CD8-positive, alpha-beta memory T cell (primary cell): ENCODE measurements at regions not wholly inside any gene's neighbourhood (a gene's known extent, or its start where the extent isn't known, plus 50 kb on each side); places are given as distances from the start of the nearest gene placed in this dataset.

ENCODE experiments used
- CTCF ChIA-PET: fragments of 350-600 bp; sonication (Branson Sonifier 250); formaldehyde crosslinking; loops from one replicate; lab custom pipeline; 2021; ENCODE audit warnings: antibody characterized with exemption; lab: Charles Lee
- POLR2A ChIA-PET: fragments of 350-600 bp; sonication (Branson Sonifier 250); formaldehyde crosslinking; loops from one replicate; lab custom pipeline; 2021; ENCODE audit warnings: antibody characterized with exemption; lab: Charles Lee
- DNase-seq, 5 donors: peaks; one replicate each; pipeline versions ENCODE4 v3.0.0 to v3.0.0-alpha.2; 2020 to 2022; ENCODE audit warnings: mixed read lengths in 1 of 5
- H3K27ac ChIP-seq: one replicate; pipeline ENCODE4 v1.7.0; 2013; ENCODE audit warnings: low read depth, mild to moderate bottlenecking, low read length, moderate library complexity
- H3K27me3 ChIP-seq: 2 replicates; pipeline ENCODE4 v1.7.0; 2013; ENCODE audit warnings: low read length, mild to moderate bottlenecking; ENCODE audit not compliant: insufficient read depth, poor library complexity, severe bottlenecking
- H3K36me3 ChIP-seq: 2 replicates; pipeline ENCODE4 v1.7.0; 2013; ENCODE audit warnings: mild to moderate bottlenecking, low read length, moderate library complexity; ENCODE audit not compliant: insufficient read depth
- H3K4me1 ChIP-seq: 2 replicates; pipeline ENCODE4 v1.7.0; 2013; ENCODE audit warnings: mild to moderate bottlenecking, low read length, moderate library complexity; ENCODE audit not compliant: insufficient read depth
- H3K4me3 ChIP-seq: 2 replicates; pipeline ENCODE4 v1.7.0; 2013; ENCODE audit warnings: mild to moderate bottlenecking, low read length
- H3K9me3 ChIP-seq: 2 replicates; pipeline ENCODE4 v1.7.0; 2013; ENCODE audit warnings: mild to moderate bottlenecking, low read length
- H3K27ac Mint-ChIP-seq, 8 donors: one replicate each; pipeline ENCODE4 v1.8.0; 2020 to 2021; ENCODE audit warnings: mixed read lengths in 8 of 8, mild to moderate bottlenecking in 6 of 8, inconsistent platforms in 3 of 8, moderate library complexity in 3 of 8
- H3K27me3 Mint-ChIP-seq, 2 donors: one replicate each; pipeline ENCODE4 v1.8.0; 2020 to 2021; ENCODE audit warnings: mixed read lengths in 2 of 2, mild to moderate bottlenecking in 1 of 2, moderate library complexity in 1 of 2
- H3K36me3 Mint-ChIP-seq, 3 donors: one replicate each; pipeline ENCODE4 v1.8.0; 2020 to 2021; ENCODE audit warnings: mixed read lengths in 3 of 3, inconsistent platforms in 1 of 3, mild to moderate bottlenecking in 1 of 3
- H3K4me1 Mint-ChIP-seq, 3 donors: one replicate each; pipeline ENCODE4 v1.8.0; 2020 to 2021; ENCODE audit warnings: mixed read lengths in 3 of 3, inconsistent platforms in 1 of 3, mild to moderate bottlenecking in 1 of 3
- H3K4me3 Mint-ChIP-seq, 7 donors: one replicate each; pipeline ENCODE4 v1.8.0; 2020 to 2021; ENCODE audit warnings: mixed read lengths in 7 of 7, mild to moderate bottlenecking in 6 of 7, moderate library complexity in 4 of 7, inconsistent platforms in 2 of 7
- H3K9me3 Mint-ChIP-seq, 5 donors: one replicate each; pipeline ENCODE4 v1.8.0; 2020 to 2022; ENCODE audit warnings: mixed read lengths in 5 of 5, mild to moderate bottlenecking in 3 of 5, moderate library complexity in 2 of 5, inconsistent platforms in 1 of 5

GRCh38 chr2:187867165-187867564, 312.9 kb upstream of the TFPI start:
- CTCF ChIA-PET = no interaction called here
- Mint-ChIP-seq H3K27ac (no peak overlapping the region), H3K4me3 (no peak overlapping the region), H3K9me3 (peaks cover 13 to 26% (median 20%) of the 10 kb centered on the region in 5 donors), H3K4me1 (no peaks in the 10 kb centered on the region), H3K36me3 (no peaks in the 10 kb centered on the region), H3K27me3 (peaks cover 0 to 1% of the 10 kb centered on the region in 2 donors)
- Histone ChIP-seq H3K4me1 (no peaks in the 10 kb centered on the region), H3K27me3 (no peaks in the 10 kb centered on the region), H3K9me3 (no peaks in the 10 kb centered on the region), H3K4me3 (no peak overlapping the region), H3K27ac (no peak overlapping the region), H3K36me3 (no peaks in the 10 kb centered on the region)
- no peak for DNase-seq
- POLR2A ChIA-PET = no interaction called here

- no peak overlapping the region for H3K27ac ChIP-seq
- Mint-ChIP-seq H3K4me1 (no peaks in the 10 kb centered on the region), H3K9me3 (peaks cover 12 to 26% (median 20%) of the 10 kb centered on the region in 5 donors), H3K36me3 (no peaks in the 10 kb centered on the region), H3K27me3 (peaks cover 0 to 1% of the 10 kb centered on the region in 2 donors), H3K27ac (no peak overlapping the region), H3K4me3 (no peak overlapping the region)
- H3K9me3 ChIP-seq = no peaks in the 10 kb centered on the region
- DNase-seq = no peak
- H3K36me3 ChIP-seq = no peaks in the 10 kb centered on the region
- no peaks in the 10 kb centered on the region for H3K4me1 ChIP-seq
- POLR2A ChIA-PET = no interaction called here
- no peak overlapping the region for H3K4me3 ChIP-seq
- H3K27me3 ChIP-seq = no peaks in the 10 kb centered on the region
- CTCF ChIA-PET = no interaction called here
These were observed 315.0 kb upstream of the TFPI start for GRCh38 chr2:187869195-187869594.

GRCh38 chr2:187871506-187871905, 317.3 kb upstream of the TFPI start:
- Mint-ChIP-seq H3K27me3 (peaks cover 0 to 1% of the 10 kb centered on the region in 2 donors), H3K4me3 (no peak overlapping the region), H3K4me1 (no peaks in the 10 kb centered on the region), H3K9me3 (peaks cover 12 to 26% (median 20%) of the 10 kb centered on the region in 5 donors), H3K36me3 (no peaks in the 10 kb centered on the region), H3K27ac (no peak overlapping the region)
- POLR2A ChIA-PET = no interaction called here
- Histone ChIP-seq H3K36me3 (no peaks in the 10 kb centered on the region), H3K27ac (no peak overlapping the region), H3K9me3 (no peaks in the 10 kb centered on the region), H3K4me1 (no peaks in the 10 kb centered on the region), H3K4me3 (no peak overlapping the region), H3K27me3 (no peaks in the 10 kb centered on the region)
- DNase-seq = no peak
- CTCF ChIA-PET = no interaction called here

- H3K27me3 ChIP-seq = no peaks in the 10 kb centered on the region
- no peaks in the 10 kb centered on the region for H3K9me3 ChIP-seq
- POLR2A ChIA-PET = no interaction called here
- H3K4me1 ChIP-seq = no peaks in the 10 kb centered on the region
- H3K27me3 Mint-ChIP-seq = no peaks in the 10 kb centered on the region
- no peaks in the 10 kb centered on the region for H3K4me1 Mint-ChIP-seq
- no peak overlapping the region for H3K4me3 Mint-ChIP-seq
- DNase-seq = no peak
- H3K36me3 Mint-ChIP-seq = no peaks in the 10 kb centered on the region
- no peaks in the 10 kb centered on the region for H3K36me3 ChIP-seq
- peaks cover 1 to 17% (median 9%) of the 10 kb centered on the region in 5 donors for H3K9me3 Mint-ChIP-seq
- H3K27ac ChIP-seq = no peak overlapping the region
- CTCF ChIA-PET = no interaction called here
- no peak overlapping the region for H3K4me3 ChIP-seq
- H3K27ac Mint-ChIP-seq = no peak overlapping the region
These were observed 318.9 kb upstream of the TFPI start for GRCh38 chr2:187873132-187873531.

- Histone ChIP-seq H3K36me3 (no peaks in the 10 kb centered on the region), H3K27me3 (no peaks in the 10 kb centered on the region), H3K27ac (no peak overlapping the region), H3K9me3 (no peaks in the 10 kb centered on the region), H3K4me3 (no peak overlapping the region), H3K4me1 (no peaks in the 10 kb centered on the region)
- POLR2A ChIA-PET = no interaction called here
- H3K36me3 Mint-ChIP-seq = no peaks in the 10 kb centered on the region
- no peak overlapping the region for H3K27ac Mint-ChIP-seq
- CTCF ChIA-PET = no interaction called here
- no peak overlapping the region for H3K4me3 Mint-ChIP-seq
- DNase-seq = no peak
- peaks cover 0 to 10% (median 2%) of the 10 kb centered on the region in 5 donors for H3K9me3 Mint-ChIP-seq
- no peaks in the 10 kb centered on the region for H3K4me1 Mint-ChIP-seq
- H3K27me3 Mint-ChIP-seq = no peaks in the 10 kb centered on the region
These were observed 320.6 kb upstream of the TFPI start for GRCh38 chr2:187874786-187875185.

- Mint-ChIP-seq H3K27ac (no peak overlapping the region), H3K36me3 (no peaks in the 10 kb centered on the region), H3K4me1 (no peaks in the 10 kb centered on the region), H3K9me3 (peaks cover 0 to 11% (median 1%) of the 10 kb centered on the region in 5 donors), H3K4me3 (no peak overlapping the region), H3K27me3 (no peaks in the 10 kb centered on the region)
- H3K36me3 ChIP-seq = no peaks in the 10 kb centered on the region
- no peaks in the 10 kb centered on the region for H3K9me3 ChIP-seq
- POLR2A ChIA-PET = no interaction called here
- H3K4me1 ChIP-seq = no peaks in the 10 kb centered on the region
- no peaks in the 10 kb centered on the region for H3K27me3 ChIP-seq
- CTCF ChIA-PET = interaction anchor here (1.6 kb wide), 1 partner anchor 11 kb away, joined by 4 read pairs; no protein-coding TSS in a partner anchor
- H3K4me3 ChIP-seq = no peak overlapping the region
- DNase-seq = no peak
- H3K27ac ChIP-seq = no peak overlapping the region
These were observed 321.3 kb upstream of the TFPI start for GRCh38 chr2:187875261-187876141.

GRCh38 chr2:187876554-187876953, 322.3 kb upstream of the TFPI start:
- H3K27ac Mint-ChIP-seq = no peak overlapping the region

GRCh38 chr2:187877391-187877790, 323.2 kb upstream of the TFPI start:
- H3K4me3 Mint-ChIP-seq = no peak overlapping the region
- no peaks in the 10 kb centered on the region for H3K36me3 Mint-ChIP-seq
- H3K4me1 Mint-ChIP-seq = no peaks in the 10 kb centered on the region
- H3K9me3 ChIP-seq = no peaks in the 10 kb centered on the region
- H3K27ac ChIP-seq = no peak overlapping the region
- no peaks in the 10 kb centered on the region for H3K27me3 Mint-ChIP-seq
- no peaks in the 10 kb centered on the region for H3K4me1 ChIP-seq
- no peaks in the 10 kb centered on the region for H3K27me3 ChIP-seq
- ChIA-PET CTCF (interaction anchor here (1.6 kb wide), 1 partner anchor 12 kb away, joined by 4 read pairs; no protein-coding TSS in a partner anchor), POLR2A (no interaction called here)
- no peaks in the 10 kb centered on the region for H3K36me3 ChIP-seq
- H3K4me3 ChIP-seq = no peak overlapping the region
- H3K9me3 Mint-ChIP-seq = peaks cover 0 to 11% (median 0%) of the 10 kb centered on the region in 5 donors
- no peak for DNase-seq
- no peak overlapping the region for H3K27ac Mint-ChIP-seq

More at GRCh38 chr2:187876554-187876953, 322.3 kb upstream of the TFPI start:
- Mint-ChIP-seq H3K4me3 (no peak overlapping the region), H3K27me3 (no peaks in the 10 kb centered on the region), H3K9me3 (peaks cover 0 to 11% (median 1%) of the 10 kb centered on the region in 5 donors), H3K4me1 (no peaks in the 10 kb centered on the region), H3K36me3 (no peaks in the 10 kb centered on the region)
- H3K9me3 ChIP-seq = no peaks in the 10 kb centered on the region
- ChIA-PET POLR2A (no interaction called here), CTCF (interaction anchor here (1.6 kb wide), 1 partner anchor 12 kb away, joined by 4 read pairs; no protein-coding TSS in a partner anchor)
- no peaks in the 10 kb centered on the region for H3K27me3 ChIP-seq
- H3K4me1 ChIP-seq = no peaks in the 10 kb centered on the region
- no peak overlapping the region for H3K4me3 ChIP-seq
- H3K36me3 ChIP-seq = no peaks in the 10 kb centered on the region
- no peak overlapping the region for H3K27ac ChIP-seq
- no peak for DNase-seq
